AG04450 (cell line): ENCODE measurements at regions not wholly inside any gene's neighbourhood (a gene's known extent, or its start where the extent isn't known, plus 50 kb on each side); places are given as distances from the start of the nearest gene placed in this dataset.

Source experiments
- CTCF ChIA-PET: fragments of 300-600, 350-600 bp; formaldehyde crosslinking; extraction: SDS; loops from one replicate; lab custom pipeline; 2022; ENCODE audit warnings: antibody characterized with exemption, inconsistent platforms; lab: Charles Lee
- POLR2A ChIA-PET: fragments of 350-600 bp; formaldehyde crosslinking; extraction: SDS; loops from one replicate; lab custom pipeline; 2021; ENCODE audit warnings: antibody characterized with exemption, inconsistent platforms; lab: Yijun Ruan, JAX
- DNase-seq: peaks from one replicate; pipeline ENCODE4 v3.0.0-alpha.2; 2011; ENCODE audit warnings: low read depth, low spot score
- H3K27ac ChIP-seq: one replicate; pipeline ENCODE4 v1.5.1; 2012; ENCODE audit warnings: low read depth, low read length, control low read depth
- H3K27me3 ChIP-seq: one replicate; pipeline ENCODE4 v1.6.0; 2012; ENCODE audit warnings: low read length; ENCODE audit not compliant: control insufficient read depth, insufficient read depth
- H3K4me3 ChIP-seq: 2 replicates; pipeline ENCODE4 v1.5.1; 2011; ENCODE audit warnings: mild to moderate bottlenecking, low read depth, low read length, control low read depth
- H3K9me3 ChIP-seq: 2 replicates; pipeline ENCODE4 v1.5.1; 2012; ENCODE audit warnings: low read length; ENCODE audit not compliant: control insufficient read depth, insufficient read depth
- CTCF ChIP-seq: IDR thresholded peaks from 2 replicates; pipeline ENCODE4 v1.5.1; 2011; ENCODE audit warnings: low read depth, low read length, control low read depth, inconsistent platforms

- CTCF ChIA-PET, result no interaction called here
These were observed 77.1 kb downstream of the MEX3B start for GRCh38 chr15:81968691-81969090.

GRCh38 chr15:81966631-81967030, 79.2 kb downstream of the MEX3B start:
- no peak for TF ChIP-seq CTCF
- CTCF ChIA-PET, result no interaction called here

More at GRCh38 chr15:81968691-81969090, 77.1 kb downstream of the MEX3B start:
- DNase-seq, result no peak
- Histone ChIP-seq H3K27me3 (no peaks in the 10 kb centered on the region), H3K4me3 (no peak overlapping the region), H3K27ac (no peak overlapping the region), H3K9me3 (no peaks in the 10 kb centered on the region)
- POLR2A ChIA-PET, result no interaction called here
- no peak for TF ChIP-seq CTCF

GRCh38 chr15:81962482-81962881, 83.3 kb downstream of the MEX3B start:
- H3K27ac ChIP-seq, result no peak overlapping the region
- no peak for TF ChIP-seq CTCF
- CTCF ChIA-PET, result no interaction called here
- DNase-seq, result no peak
- H3K4me3 ChIP-seq, result no peak overlapping the region
- POLR2A ChIA-PET, result no interaction called here
- peaks cover 2% of the 10 kb centered on the region for H3K27me3 ChIP-seq
- no peaks in the 10 kb centered on the region for H3K9me3 ChIP-seq

More at GRCh38 chr15:81966631-81967030, 79.2 kb downstream of the MEX3B start:
- H3K4me3 ChIP-seq, result no peak overlapping the region
- DNase-seq, result no peak
- H3K9me3 ChIP-seq, result no peaks in the 10 kb centered on the region
- POLR2A ChIA-PET, result no interaction called here
- H3K27me3 ChIP-seq, result no peaks in the 10 kb centered on the region
- no peak overlapping the region for H3K27ac ChIP-seq

GRCh38 chr15:81959196-81959595, 86.6 kb downstream of the MEX3B start:
- H3K27ac ChIP-seq, result no peak overlapping the region
- no peak for TF ChIP-seq CTCF
- CTCF ChIA-PET, result no interaction called here

GRCh38 chr15:81957698-81958097, 88.1 kb downstream of the MEX3B start:
- Histone ChIP-seq H3K9me3 (no peaks in the 10 kb centered on the region), H3K27ac (no peak overlapping the region), H3K27me3 (peaks cover 2% of the 10 kb centered on the region), H3K4me3 (no peak overlapping the region)
- no peak for DNase-seq
- ChIA-PET CTCF (no interaction called here), POLR2A (no interaction called here)
- no peak for TF ChIP-seq CTCF

More at GRCh38 chr15:81959196-81959595, 86.6 kb downstream of the MEX3B start:
- Histone ChIP-seq H3K4me3 (no peak overlapping the region), H3K9me3 (no peaks in the 10 kb centered on the region), H3K27me3 (peaks cover 2% of the 10 kb centered on the region)
- POLR2A ChIA-PET, result no interaction called here
- no peak for DNase-seq
